GM12878 (cell line): ENCODE measurements at regions not wholly inside any gene's neighbourhood (a gene's known extent, or its start where the extent isn't known, plus 50 kb on each side); places are given as distances from the start of the nearest gene placed in this dataset.

Experiments
- MYC ChIP-seq: IDR thresholded peaks from 2 replicates; pipeline ENCODE4 v1.6.1; 2011; ENCODE audit warnings: mild to moderate bottlenecking, low read length, moderate library complexity, inconsistent platforms; ENCODE audit not compliant: insufficient read depth, insufficient replicate concordance, insufficient read length, severe bottlenecking
- POLR2A ChIP-seq: IDR thresholded peaks from 2 replicates; pipeline ENCODE4 v1.6.1; 2011; ENCODE audit warnings: low read depth, mild to moderate bottlenecking, low read length

GRCh38 chr9:129483415-129484351, 137.2 kb downstream of the C9orf50 start:
- TF ChIP-seq MYC: no peak
- no peak for TF ChIP-seq POLR2A
